ENCODE measurements at regions not wholly inside any gene's neighbourhood (a gene's known extent, or its start where the extent isn't known, plus 50 kb on each side); places are given as distances from the start of the nearest gene placed in this dataset.
A peak's percentile ranks its signal among the peaks of the same experiment; 100 is the strongest.

- no peak for DNase-seq (ENCODE audit: low spot score)
- TF ChIP-seq, protein P1, sequence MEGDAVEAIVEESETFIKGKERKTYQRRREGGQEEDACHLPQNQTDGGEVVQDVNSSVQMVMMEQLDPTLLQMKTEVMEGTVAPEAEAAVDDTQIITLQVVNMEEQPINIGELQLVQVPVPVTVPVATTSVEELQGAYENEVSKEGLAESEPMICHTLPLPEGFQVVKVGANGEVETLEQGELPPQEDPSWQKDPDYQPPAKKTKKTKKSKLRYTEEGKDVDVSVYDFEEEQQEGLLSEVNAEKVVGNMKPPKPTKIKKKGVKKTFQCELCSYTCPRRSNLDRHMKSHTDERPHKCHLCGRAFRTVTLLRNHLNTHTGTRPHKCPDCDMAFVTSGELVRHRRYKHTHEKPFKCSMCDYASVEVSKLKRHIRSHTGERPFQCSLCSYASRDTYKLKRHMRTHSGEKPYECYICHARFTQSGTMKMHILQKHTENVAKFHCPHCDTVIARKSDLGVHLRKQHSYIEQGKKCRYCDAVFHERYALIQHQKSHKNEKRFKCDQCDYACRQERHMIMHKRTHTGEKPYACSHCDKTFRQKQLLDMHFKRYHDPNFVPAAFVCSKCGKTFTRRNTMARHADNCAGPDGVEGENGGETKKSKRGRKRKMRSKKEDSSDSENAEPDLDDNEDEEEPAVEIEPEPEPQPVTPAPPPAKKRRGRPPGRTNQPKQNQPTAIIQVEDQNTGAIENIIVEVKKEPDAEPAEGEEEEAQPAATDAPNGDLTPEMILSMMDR (IDR thresholded peaks at IDR 0.05): no peak
- H3K27ac ChIP-seq: peak overlapping the region; percentile 89 to 97
Observed at GRCh38 chr2:42925742-42926433, 133.5 kb upstream of the HAAO start.

DNA sequence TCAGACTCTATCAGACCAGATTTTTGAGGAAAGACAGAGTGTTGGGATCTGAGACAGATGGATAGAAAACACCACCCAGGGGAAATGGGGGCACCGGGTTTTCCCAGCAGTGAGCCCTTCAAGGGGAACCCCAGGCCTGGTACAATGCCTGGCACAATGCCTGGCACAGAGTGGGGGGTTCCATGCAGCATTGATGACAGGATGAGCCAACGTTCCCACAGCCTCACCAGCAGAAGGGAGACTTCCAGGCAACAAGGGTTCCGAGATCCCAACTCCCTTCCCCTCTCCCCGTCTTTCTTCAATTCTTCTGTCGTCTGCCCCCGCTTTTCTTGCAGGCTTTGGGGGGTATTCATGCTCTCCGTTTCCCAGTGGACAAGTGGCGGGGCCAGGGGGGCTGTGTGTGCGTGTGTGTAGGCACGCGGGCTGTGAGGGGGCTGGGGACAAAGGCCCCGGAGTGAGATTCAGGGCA is 132.1 kb upstream of the HAAO start:
- H3K27ac ChIP-seq: peak overlapping the region; percentile 89 to 97
- TF ChIP-seq, protein P1 (IDR thresholded peaks at IDR 0.05): no peak
- H3K4me3 ChIP-seq: peak overlapping the region; percentile 23
- no peak for DNase-seq (ENCODE audit: low spot score)

More at GRCh38 chr2:42925742-42926433, 133.5 kb upstream of the HAAO start:
- H3K4me3 ChIP-seq: no peak overlapping the region

GRCh38 chr2:42923580-42924417 is 131.4 kb upstream of the HAAO start:
- Histone ChIP-seq H3K4me3 (no peak overlapping the region), H3K27ac (peak overlapping the region; percentile 89 to 97)
- TF ChIP-seq, protein P1 (IDR thresholded peaks at IDR 0.05): no peak
- DNase-seq (ENCODE audit: low spot score): no peak

DNA sequence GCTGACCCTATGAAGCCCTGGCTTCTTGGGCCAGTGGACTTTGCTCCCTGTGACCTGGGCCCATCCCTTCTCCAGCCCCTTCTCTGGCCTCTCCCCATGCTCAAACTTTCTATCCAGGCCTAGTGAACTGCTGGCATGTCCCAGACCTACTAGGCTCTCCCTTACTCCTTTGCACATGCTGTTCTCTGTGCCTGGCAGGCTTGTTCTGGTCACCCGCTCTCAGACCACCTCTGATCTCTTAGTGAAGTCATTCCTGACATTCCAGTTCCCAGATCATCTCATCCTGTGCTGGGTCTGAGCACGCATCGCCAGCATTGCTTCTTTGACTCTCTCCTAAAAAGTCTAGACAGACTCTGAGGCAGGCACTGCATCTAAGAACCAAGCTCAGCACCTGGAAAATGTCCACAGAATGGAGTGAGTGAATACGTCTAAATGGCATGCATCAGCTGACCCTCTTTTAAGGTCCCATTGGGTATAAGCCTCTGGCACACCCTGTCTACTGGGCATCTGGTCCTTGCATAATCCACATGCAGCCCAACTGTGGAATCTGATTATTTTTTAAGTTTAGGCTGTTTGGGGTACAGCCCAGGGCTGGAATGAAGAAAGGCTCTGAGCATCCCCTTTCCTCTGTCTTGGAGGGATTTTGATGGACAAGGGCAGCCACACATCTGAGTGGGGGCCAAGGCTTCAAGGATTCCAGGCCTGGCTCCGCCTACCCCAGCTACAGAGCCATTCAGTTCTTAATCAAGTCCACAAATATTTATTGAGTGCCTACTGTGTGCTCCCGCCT is 130.6 kb upstream of the HAAO start:
- TF ChIP-seq, protein P1 (IDR thresholded peaks at IDR 0.05): no peak
- H3K27ac ChIP-seq: peak overlapping the region; percentile 89 to 97
- DNase-seq (ENCODE audit: low spot score): no peak
- H3K4me3 ChIP-seq: peak overlapping the region; percentile 20

DNA sequence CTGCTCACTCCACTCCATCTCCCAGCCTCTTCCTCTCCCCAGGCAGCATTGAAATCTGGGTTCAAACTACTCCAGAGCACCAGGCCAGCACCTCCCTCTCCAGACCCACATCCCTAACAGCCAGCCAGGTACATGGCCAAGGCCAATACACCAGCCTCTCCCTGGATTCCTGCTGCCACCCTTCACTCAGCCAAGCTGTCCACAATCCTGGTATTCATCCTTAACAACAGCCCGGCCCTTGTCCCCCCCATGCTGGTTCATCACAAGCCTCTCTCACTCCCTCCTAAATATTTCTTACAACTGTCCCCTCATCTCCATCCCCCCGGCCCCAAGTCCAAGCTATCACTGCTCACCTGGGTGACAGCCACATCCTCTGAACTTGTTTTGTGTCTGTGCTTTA is 129.9 kb upstream of the HAAO start:
- peak overlapping the region; percentile 20 for H3K4me3 ChIP-seq
- peak overlapping the region; percentile 89 to 97 for H3K27ac ChIP-seq
- no peak for DNase-seq (ENCODE audit: low spot score)
- TF ChIP-seq, protein P1 (IDR thresholded peaks at IDR 0.05): no peak

- TF ChIP-seq, protein P1 (IDR thresholded peaks at IDR 0.05): no peak
- no peak for DNase-seq (ENCODE audit: low spot score)
- H3K4me3 ChIP-seq: peak overlapping the region; percentile 20
- H3K27ac ChIP-seq: peak overlapping the region; percentile 89 to 97
Observed at GRCh38 chr2:42921721-42922120, 129.3 kb upstream of the HAAO start.

All from coronary artery (tissue), 2 donors.